GM12878 (cell line): ENCODE measurements at regions not wholly inside any gene's neighbourhood (a gene's known extent, or its start where the extent isn't known, plus 50 kb on each side); places are given as distances from the start of the nearest gene placed in this dataset.

Experiments
- ATAC-seq: fragments of 200-7000 bp; cut with Tn5 transposase; 3 replicates; pipeline ENCODE4 v1.9.1; 2020; ENCODE audit warnings: mild to moderate bottlenecking, moderate library complexity
- BruUV-seq: library from RNA; stranded (reverse); fragments of 400-500 nt; replicated peaks from 2 replicates; lab custom pipeline; 2021; lab: Mats Ljungman, UMichigan
- CTCF ChIA-PET: fragments of 300-600 bp; sonication (Branson Sonifier 250); formaldehyde crosslinking; extraction: SDS; loops from one replicate; lab custom pipeline; 2021; ENCODE audit warnings: inconsistent platforms; lab: Yijun Ruan, JAX
- POLR2A ChIA-PET: fragments of 350-600 bp; formaldehyde crosslinking; extraction: SDS; loops from one replicate; lab custom pipeline; 2021; ENCODE audit warnings: inconsistent platforms; lab: Charles Lee
- RAD21 ChIA-PET: fragments of 300-600 bp; sonication (Branson Sonifier 250); formaldehyde crosslinking; loops from one replicate; lab custom pipeline; 2023; ENCODE audit warnings: antibody characterized with exemption; ENCODE audit not compliant: unreplicated experiment; lab: Charles Lee
- SMC1A ChIA-PET: fragments of 300-600 bp; sonication (Branson Sonifier 250); formaldehyde crosslinking; loops from one replicate; lab custom pipeline; 2023; ENCODE audit not compliant: unreplicated experiment, uncharacterized antibody; lab: Charles Lee
- DNase-seq: peaks from one replicate; pipeline ENCODE4 v3.0.0-alpha.2; 2011; ENCODE audit warnings: low read depth, low spot score
- FAIRE-seq: peaks from 3 replicates; lab custom pipeline; 2011; peaks lifted over from hg19 to GRCh38; lab: Jason Lieb, UNC
- H2AFZ ChIP-seq: 2 replicates; pipeline ENCODE4 v1.6.0; 2011; ENCODE audit warnings: low read depth, low read length, control low read depth; ENCODE audit not compliant: control insufficient read depth
- H3K27ac ChIP-seq: 2 replicates; pipeline ENCODE4 v1.5.1; 2011; ENCODE audit warnings: control low read depth; ENCODE audit not compliant: control insufficient read depth, insufficient read depth
- H3K27me3 ChIP-seq, 2 experiments: replicated peaks in 1 of 2; 2 replicates each; pipeline versions ENCODE4 v1.6.0 to v1.6.1; 2011; ENCODE audit warnings: low read length in 1 of 2; ENCODE audit not compliant: control insufficient read depth in 2 of 2, insufficient read depth in 2 of 2
- H3K36me3 ChIP-seq, 2 experiments: 2 replicates each; pipeline ENCODE4 v1.5.1; 2011; ENCODE audit warnings: low read length in 1 of 2; ENCODE audit not compliant: control insufficient read depth in 2 of 2, insufficient read depth in 2 of 2
- H3K4me1 ChIP-seq: 2 replicates; pipeline ENCODE4 v1.6.1; 2011; ENCODE audit warnings: mild to moderate bottlenecking, low read length, moderate library complexity, mixed read lengths; ENCODE audit not compliant: control insufficient read depth, insufficient read depth
- H3K4me2 ChIP-seq: 2 replicates; pipeline ENCODE4 v1.6.0; 2011; ENCODE audit warnings: control low read depth; ENCODE audit not compliant: control insufficient read depth, insufficient read depth
- H3K4me3 ChIP-seq: fragments of 200-600 bp; sonication (generic); 2 replicates; pipeline ENCODE4 v1.5.1; 2016
- H3K79me2 ChIP-seq: 2 replicates; pipeline ENCODE4 v1.6.0; 2011; ENCODE audit warnings: low read length; ENCODE audit not compliant: control insufficient read depth, insufficient read depth
- H3K9ac ChIP-seq: 2 replicates; pipeline ENCODE4 v1.8.0; 2011; ENCODE audit warnings: low read length, control low read depth, mixed read lengths; ENCODE audit not compliant: control insufficient read depth, insufficient read depth
- H3K9me3 ChIP-seq: replicated peaks from 3 replicates; pipeline ENCODE4 v1.5.1; 2011; ENCODE audit warnings: mild to moderate bottlenecking, low read length; ENCODE audit not compliant: control insufficient read depth, insufficient read depth
- H4K20me1 ChIP-seq: 2 replicates; pipeline ENCODE4 v1.6.0; 2011; ENCODE audit not compliant: control insufficient read depth, insufficient read depth
- BRCA1 ChIP-seq: IDR thresholded peaks from 2 replicates; pipeline ENCODE4 v1.6.1; 2011; ENCODE audit warnings: low read depth, low read length, improper control_type of control experiment
- CBX3 ChIP-seq: fragments of 200-600 bp; sonication (generic); IDR thresholded peaks from 2 replicates; pipeline ENCODE4 v1.6.1; 2016; ENCODE audit warnings: low read depth, borderline replicate concordance
- CEBPZ ChIP-seq: fragments of 150-350 bp; IDR thresholded peaks from 2 replicates; pipeline ENCODE4 v1.6.1; 2016; ENCODE audit warnings: low read depth, low read length
- HDAC6 ChIP-seq: fragments of 200-600 bp; sonication (generic); IDR thresholded peaks from one replicate; pipeline ENCODE4 v1.8.0; 2017; ENCODE audit warnings: antibody characterized with exemption; ENCODE audit not compliant: unreplicated experiment
- MTA3 ChIP-seq: IDR thresholded peaks from 2 replicates; pipeline ENCODE4 v1.6.1; 2012; ENCODE audit warnings: low read length, inconsistent platforms, borderline replicate concordance
- NBN ChIP-seq: fragments of 450-650 bp; IDR thresholded peaks from 2 replicates; pipeline ENCODE4 v1.6.1; 2016
- NFYA ChIP-seq: IDR thresholded peaks from 2 replicates; pipeline ENCODE4 v1.6.1; 2011; ENCODE audit warnings: low read depth, mild to moderate bottlenecking, low read length, improper control_type of control experiment, borderline replicate concordance
- POLR2AphosphoS5 ChIP-seq: IDR thresholded peaks from 2 replicates; pipeline ENCODE4 v1.6.1; 2011; ENCODE audit warnings: mild to moderate bottlenecking, low read length, inconsistent platforms
- PRDM15 ChIP-seq: fragments of 450-650 bp; formaldehyde crosslinking; IDR thresholded peaks from 2 replicates; pipeline ENCODE4 v1.4.0; 2020; ENCODE audit warnings: mild to moderate bottlenecking, moderate library complexity
- RB1 ChIP-seq: fragments of 450-650 bp; formaldehyde crosslinking; IDR thresholded peaks from 2 replicates; pipeline ENCODE4 v1.6.1; 2017; ENCODE audit warnings: mild to moderate bottlenecking, borderline replicate concordance
- SUPT20H ChIP-seq: IDR thresholded peaks from 2 replicates; pipeline ENCODE4 v1.6.1; 2011; ENCODE audit warnings: low read depth, mild to moderate bottlenecking, low read length, moderate library complexity, borderline replicate concordance; ENCODE audit not compliant: control insufficient read depth
- ZBTB4 ChIP-seq: fragments of 450-650 bp; formaldehyde crosslinking; IDR thresholded peaks from 2 replicates; pipeline ENCODE4 v1.4.0; 2022; ENCODE audit warnings: mild to moderate bottlenecking, moderate library complexity
- WGBS: methylation state at CpG from one replicate; pipeline ENCODE4 v1.1.6; 2016; ENCODE audit warnings: low lambda C conversion rate; ENCODE audit not compliant: insufficient replicate concordance, insufficient coverage; ENCODE audit errors: missing lambda C conversion rate; 5-methylcytosine and 5-hydroxymethylcytosine counted together
- in situ Hi-C: fragments of 300-500 bp; cut with MboI; formaldehyde crosslinking; loops from 9 replicates; pipeline ENCODE4 v1.14.3; 2018; ENCODE audit warnings: mixed read lengths
- intact Hi-C: fragments of 100-400 bp; cut with micrococcal nuclease; formaldehyde crosslinking; loops from one replicate; pipeline ENCODE4 v1.14.2; 2022; ENCODE audit not compliant: unreplicated experiment

- no peak for TF ChIP-seq ZBTB4 (CRISPR knock-in tag)
- no peak for TF ChIP-seq POLR2AphosphoS5
- TF ChIP-seq MTA3, result no peak
These were observed 157.8 kb upstream of the PLET1 start (continued) for GRCh38 chr11:112418438-112418837.

- Histone ChIP-seq H3K9me3 (peaks cover 3% of the 10 kb centered on the region; the same call in 1 of the 3 replicates), H3K79me2 (no peaks in the 10 kb centered on the region), H3K9ac (no peak overlapping the region), H3K4me2 (no peak overlapping the region), H4K20me1 (no peaks in the 10 kb centered on the region), H3K27me3 (peaks cover 0 to 2% of the 10 kb centered on the region in 2 experiments; a peak in 3 of 4 replicates)
- in situ Hi-C loops (no loop called here), intact Hi-C loops (no loop called here)
- WGBS, result 38% methylated on average over 4 of the region's 4 CpGs
- ChIA-PET CTCF (no interaction called here), POLR2A (no interaction called here)
- no peak for DNase-seq
- no peak for ATAC-seq
- TF ChIP-seq NFYA (no peak), CBX3 (no peak), SUPT20H (no peak), HDAC6 (no peak), RB1 (no peak), CEBPZ (no peak), PRDM15 (no peak), BRCA1 (no peak), NBN (no peak)
- TF ChIP-seq, all 136 proteins: peak for 0
- Histone ChIP-seq H3K4me1 (no peaks in the 10 kb centered on the region), H3K36me3 (no peaks in the 10 kb centered on the region), H3K4me3 (no peak overlapping the region), H2AFZ (no peak overlapping the region), H3K27ac (no peak overlapping the region)
- ChIA-PET SMC1A (no interaction called here), RAD21 (no interaction called here)
- no TSS peak for BruUV-seq
- no peak for FAIRE-seq
These were observed 161.2 kb upstream of the PLET1 start for GRCh38 chr11:112421879-112422278.
